ENCODE measurements at regions not wholly inside any gene's neighbourhood (a gene's known extent, or its start where the extent isn't known, plus 50 kb on each side); places are given as distances from the start of the nearest gene placed in this dataset.

DNA sequence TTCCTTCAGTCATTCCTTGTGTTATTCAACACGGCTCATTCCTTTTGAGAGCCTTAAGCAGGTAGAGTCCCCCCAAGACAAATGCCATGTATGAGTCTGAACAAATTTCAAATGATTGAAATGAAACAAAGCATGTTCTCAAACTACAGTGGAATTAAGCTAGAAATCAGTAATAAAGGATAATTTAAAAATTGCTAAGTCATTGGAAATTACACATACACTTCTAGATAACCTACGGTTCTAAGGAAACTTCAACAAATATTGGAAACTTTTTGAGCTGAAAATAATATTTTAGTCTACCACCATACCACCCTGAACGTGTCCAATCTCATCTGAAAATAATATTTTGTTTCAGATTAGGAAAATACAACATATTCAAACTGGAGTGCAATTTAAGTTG, 71.8 kb upstream of the UGP2 start:
- 74 to 87% (median 78%) methylated on average over 3 of the region's 3 CpGs for WGBS, 4 donors
- Histone ChIP-seq H3K36me3 (no peaks in the 10 kb centered on the region), H3K27ac (no peak overlapping the region), H3K9me3 (peaks cover 0 to 16% (median 3%) of the 10 kb centered on the region in 12 donors), H3K4me3 (no peak overlapping the region), H3K27me3 (no peaks in the 10 kb centered on the region), H3K4me1 (peaks cover 0 to 4% (median 0%) of the 10 kb centered on the region in 12 donors)
- intact Hi-C loops (cut with DNase I): no loop called here
- DNase-seq: no peak
- TF ChIP-seq POLR2A (IDR thresholded peaks at IDR 0.05): no peak
- TF ChIP-seq, protein P1, sequence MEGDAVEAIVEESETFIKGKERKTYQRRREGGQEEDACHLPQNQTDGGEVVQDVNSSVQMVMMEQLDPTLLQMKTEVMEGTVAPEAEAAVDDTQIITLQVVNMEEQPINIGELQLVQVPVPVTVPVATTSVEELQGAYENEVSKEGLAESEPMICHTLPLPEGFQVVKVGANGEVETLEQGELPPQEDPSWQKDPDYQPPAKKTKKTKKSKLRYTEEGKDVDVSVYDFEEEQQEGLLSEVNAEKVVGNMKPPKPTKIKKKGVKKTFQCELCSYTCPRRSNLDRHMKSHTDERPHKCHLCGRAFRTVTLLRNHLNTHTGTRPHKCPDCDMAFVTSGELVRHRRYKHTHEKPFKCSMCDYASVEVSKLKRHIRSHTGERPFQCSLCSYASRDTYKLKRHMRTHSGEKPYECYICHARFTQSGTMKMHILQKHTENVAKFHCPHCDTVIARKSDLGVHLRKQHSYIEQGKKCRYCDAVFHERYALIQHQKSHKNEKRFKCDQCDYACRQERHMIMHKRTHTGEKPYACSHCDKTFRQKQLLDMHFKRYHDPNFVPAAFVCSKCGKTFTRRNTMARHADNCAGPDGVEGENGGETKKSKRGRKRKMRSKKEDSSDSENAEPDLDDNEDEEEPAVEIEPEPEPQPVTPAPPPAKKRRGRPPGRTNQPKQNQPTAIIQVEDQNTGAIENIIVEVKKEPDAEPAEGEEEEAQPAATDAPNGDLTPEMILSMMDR (IDR thresholded peaks at IDR 0.05): no peak
- ATAC-seq: no peak

DNA sequence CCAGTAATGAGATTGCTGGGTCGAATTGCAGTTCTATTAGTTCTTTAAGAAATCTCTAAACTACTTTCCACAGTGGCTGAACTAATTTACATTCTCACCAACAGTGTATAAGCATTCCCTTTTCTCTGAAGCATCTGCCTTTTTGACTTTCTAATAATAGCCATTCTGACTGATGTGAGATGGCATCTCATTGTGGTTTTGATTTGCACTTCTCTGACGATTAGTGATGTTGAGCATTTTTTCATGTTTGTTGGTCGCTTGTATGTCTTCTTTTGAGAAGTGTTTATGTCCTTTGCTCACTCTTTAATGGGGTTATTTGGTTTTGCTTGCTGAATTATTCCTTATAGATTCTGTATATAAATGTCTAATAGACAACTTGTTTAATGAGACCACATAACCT, 69.6 kb upstream of the UGP2 start:
- Histone ChIP-seq H3K9me3 (peaks cover 0 to 12% (median 3%) of the 10 kb centered on the region in 12 donors), H3K27me3 (no peaks in the 10 kb centered on the region), H3K4me1 (no peaks in the 10 kb centered on the region), H3K36me3 (no peaks in the 10 kb centered on the region), H3K27ac (no peak overlapping the region), H3K4me3 (no peak overlapping the region)
- DNase-seq (no peak), ATAC-seq (no peak)
- intact Hi-C loops (cut with DNase I): no loop called here
- 83 to 89% (median 85%) methylated on average over 3 of the region's 3 CpGs for WGBS, 4 donors
- TF ChIP-seq, protein P1 (IDR thresholded peaks at IDR 0.05): no peak
- TF ChIP-seq POLR2A (IDR thresholded peaks at IDR 0.05): no peak

DNA sequence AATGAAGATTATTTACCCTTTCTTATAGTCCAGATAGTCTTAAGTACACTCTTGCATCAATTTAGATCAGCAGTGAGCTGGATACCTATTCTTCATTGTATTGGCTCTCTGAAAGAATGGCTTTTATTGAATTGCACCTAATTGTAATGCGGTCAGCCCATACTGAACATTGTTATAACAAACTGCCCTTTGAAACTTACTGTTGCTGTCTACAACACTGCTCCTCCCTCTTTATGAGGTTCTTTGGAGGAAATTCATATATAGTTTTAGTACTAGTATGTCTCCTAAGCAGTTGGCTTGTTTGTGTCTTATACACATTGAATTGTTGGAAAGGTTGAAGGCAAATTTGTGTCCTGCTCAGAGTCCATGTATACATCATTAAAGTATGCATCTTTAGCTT, 66.5 kb upstream of the UGP2 start:
- intact Hi-C loops (cut with DNase I): no loop called here
- ATAC-seq (no peak), DNase-seq (no peak)
- Histone ChIP-seq H3K4me3 (no peak overlapping the region), H3K27me3 (no peaks in the 10 kb centered on the region), H3K27ac (no peak overlapping the region), H3K36me3 (no peaks in the 10 kb centered on the region), H3K4me1 (peaks cover 0 to 4% (median 0%) of the 10 kb centered on the region in 12 donors), H3K9me3 (no peaks in the 10 kb centered on the region)
- WGBS, 4 donors: 97 to 100% (median 98%) methylated on average over 1 of the region's 1 CpG
- no peak for TF ChIP-seq POLR2A (IDR thresholded peaks at IDR 0.05)
- TF ChIP-seq, protein P1 (IDR thresholded peaks at IDR 0.05): no peak

DNA sequence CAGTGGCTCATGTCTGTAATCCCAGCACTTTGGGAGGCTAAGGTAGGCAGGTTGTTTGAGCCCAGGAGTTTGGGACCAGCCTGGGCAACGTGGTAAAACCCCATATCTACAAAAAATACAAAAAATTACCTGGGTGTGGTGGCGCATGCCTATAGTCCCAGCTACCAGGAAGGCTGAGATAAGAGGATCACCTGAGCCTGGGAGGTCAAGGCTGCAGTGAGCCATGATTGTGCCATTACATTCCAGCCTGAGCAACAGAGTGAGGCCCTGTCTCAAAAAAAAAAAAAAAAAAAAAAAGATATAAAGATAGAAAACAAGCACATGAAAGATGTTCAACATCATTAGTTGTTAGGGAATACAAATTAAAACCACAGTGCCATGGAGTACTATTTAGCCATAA, 65.3 kb upstream of the UGP2 start:
- Histone ChIP-seq H3K9me3 (no peaks in the 10 kb centered on the region), H3K27me3 (no peaks in the 10 kb centered on the region), H3K4me3 (no peak overlapping the region), H3K4me1 (peaks cover 0 to 9% (median 0%) of the 10 kb centered on the region in 12 donors), H3K27ac (no peak overlapping the region), H3K36me3 (no peaks in the 10 kb centered on the region)
- DNase-seq (no peak), ATAC-seq (no peak)
- 86 to 97% (median 89%) methylated on average over 2 of the region's 2 CpGs for WGBS, 4 donors
- intact Hi-C loops (cut with DNase I): no loop called here
- no peak for TF ChIP-seq POLR2A (IDR thresholded peaks at IDR 0.05)
- TF ChIP-seq, protein P1 (IDR thresholded peaks at IDR 0.05): no peak
